Hippocampal formation (tissue), 2 donors: ENCODE measurements at regions not wholly inside any gene's neighbourhood (a gene's known extent, or its start where the extent isn't known, plus 50 kb on each side); places are given as distances from the start of the nearest gene placed in this dataset.

Experiments
- DNase-seq, 2 donors: peaks; one replicate each; lab custom pipeline; 2025; lab: John Stamatoyannopoulos, UW

GRCh38 chr2:81225756-81226155, 921.2 kb upstream of the LRRTM1 start:
- no peak for DNase-seq

- DNase-seq = no peak
Observed at GRCh38 chr2:81213598-81213997, 909.0 kb upstream of the LRRTM1 start.

DNA sequence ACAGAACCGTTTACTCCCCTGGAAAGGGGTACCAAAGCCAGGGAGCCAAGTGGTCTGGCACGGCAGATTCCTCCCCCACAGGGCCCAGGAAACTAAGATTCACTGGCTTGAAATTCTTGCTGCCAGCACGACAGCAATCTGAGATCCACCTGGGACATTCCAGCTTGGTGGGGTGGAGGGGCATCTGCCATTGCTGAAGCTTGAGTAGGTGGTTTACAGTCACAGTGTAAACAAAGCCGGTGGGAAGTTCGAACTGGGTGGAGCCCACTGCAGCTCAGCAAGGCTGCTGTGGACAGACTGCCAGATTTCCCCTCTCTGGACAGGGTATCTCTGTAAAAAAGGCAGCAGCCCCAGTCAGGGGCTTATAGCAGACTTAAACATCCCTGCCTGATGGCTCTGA, 901.7 kb upstream of the LRRTM1 start:
- no peak for DNase-seq

GRCh38 chr2:81196933-81197628, 892.5 kb upstream of the LRRTM1 start:
- no peak for DNase-seq

DNA sequence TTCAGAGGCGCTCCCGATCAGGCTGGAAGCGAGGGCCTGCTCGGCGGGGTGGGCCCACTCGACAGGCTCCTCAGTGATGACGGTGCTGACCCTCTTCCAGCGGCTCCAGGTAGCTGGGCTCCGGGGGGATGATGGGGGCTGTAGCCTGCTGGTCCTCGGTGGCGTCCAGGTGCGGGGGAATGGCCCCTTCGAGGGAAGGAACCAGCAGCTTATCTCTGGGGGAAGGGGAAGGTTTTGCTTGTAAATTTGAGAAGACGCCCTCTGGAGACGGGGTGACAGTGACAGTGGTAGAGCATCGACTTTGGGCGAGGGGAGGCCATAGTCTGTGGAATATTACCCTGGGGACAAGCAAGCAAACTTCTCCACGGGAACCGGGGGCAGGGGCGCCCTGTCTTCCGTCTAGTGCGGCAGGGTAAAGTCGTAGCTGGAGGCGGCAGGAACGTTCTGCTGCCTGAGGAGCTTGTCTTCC, 891.9 kb upstream of the LRRTM1 start:
- DNase-seq = no peak

- DNase-seq = no peak
Observed at GRCh38 chr2:81195774-81196382, 891.3 kb upstream of the LRRTM1 start.

GRCh38 chr2:81195017-81195773, 890.6 kb upstream of the LRRTM1 start:
- no peak for DNase-seq

GRCh38 chr2:81194581-81194980, 890.0 kb upstream of the LRRTM1 start:
- DNase-seq = no peak

DNA sequence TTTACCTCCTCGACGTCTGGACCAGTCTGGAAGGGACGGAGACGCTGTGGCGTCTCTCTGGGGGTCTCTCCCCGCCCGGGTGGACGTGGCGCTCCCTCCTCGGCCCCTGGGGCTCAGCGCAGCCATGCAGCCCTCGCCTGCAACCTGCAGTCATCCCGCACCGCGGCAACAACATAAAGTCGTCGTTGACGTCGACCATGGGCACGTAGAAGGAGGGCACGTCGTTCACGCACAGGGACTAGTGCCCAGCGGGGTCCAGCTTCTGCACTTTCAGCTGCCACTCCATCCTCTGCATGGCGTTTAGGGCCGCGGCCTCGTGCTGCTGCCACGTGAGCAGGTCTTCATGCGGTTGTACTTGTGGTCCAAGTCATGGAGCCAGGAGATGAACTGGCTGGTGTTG, 889.6 kb upstream of the LRRTM1 start:
- DNase-seq = no peak

DNA sequence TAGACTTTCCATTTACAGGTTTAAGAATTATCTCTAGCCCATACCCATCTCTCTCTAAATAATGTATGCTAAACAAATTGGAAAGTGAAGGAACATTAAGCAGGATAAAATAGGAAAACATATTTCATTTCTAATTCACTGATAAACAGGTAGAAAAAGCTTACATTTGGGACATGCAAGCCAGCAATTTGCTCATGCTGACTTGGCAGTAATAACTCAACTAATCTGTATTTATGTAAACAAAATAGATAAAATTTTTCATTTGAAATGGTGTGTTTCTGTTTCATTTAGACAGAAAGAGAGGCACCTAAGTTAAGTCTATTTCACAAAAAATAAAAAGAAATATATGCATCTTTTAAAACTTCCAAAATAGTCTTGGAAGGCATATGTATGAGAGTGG, 877.3 kb upstream of the LRRTM1 start:
- DNase-seq = no peak

- no peak for DNase-seq
Observed at GRCh38 chr2:81171447-81171846, 866.9 kb upstream of the LRRTM1 start.

DNA sequence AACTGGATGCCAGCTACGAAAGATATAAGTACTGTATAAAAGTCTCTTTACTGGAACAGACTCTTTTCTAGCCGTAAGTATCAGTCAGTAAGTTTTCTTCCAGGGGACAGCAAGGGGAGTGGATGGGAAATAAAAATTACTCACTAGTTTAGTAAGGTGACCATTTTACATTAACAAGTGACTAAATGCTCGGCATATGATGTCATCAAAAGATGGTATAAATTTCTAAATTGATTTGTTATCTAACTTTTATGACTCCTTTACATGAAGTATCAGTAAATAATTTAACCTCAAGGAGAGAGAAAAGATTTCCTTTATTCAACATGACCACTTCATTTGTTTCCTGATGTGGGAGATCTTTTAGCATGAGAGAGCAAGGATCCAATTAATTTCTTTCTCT, 859.0 kb upstream of the LRRTM1 start:
- no peak for DNase-seq

DNA sequence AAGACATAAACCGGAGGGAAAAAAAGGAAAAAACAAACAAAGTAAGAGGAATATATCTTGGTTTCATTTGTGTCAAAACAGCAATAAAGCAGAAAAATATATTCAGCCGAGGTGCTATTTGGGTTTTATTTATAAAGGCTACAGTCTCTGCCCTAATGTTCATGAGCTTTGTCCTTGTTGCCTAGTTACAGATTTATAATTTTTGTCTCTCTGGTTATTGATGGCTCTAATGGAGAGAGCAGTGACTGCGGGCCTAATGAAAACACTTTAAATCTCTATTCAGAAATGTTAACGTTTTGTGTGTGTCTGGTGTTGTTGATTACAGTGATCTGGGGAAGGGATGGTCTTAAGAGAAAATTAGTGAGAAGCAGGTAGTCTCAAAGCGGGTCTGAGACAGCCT, 854.0 kb upstream of the LRRTM1 start:
- DNase-seq = no peak

DNA sequence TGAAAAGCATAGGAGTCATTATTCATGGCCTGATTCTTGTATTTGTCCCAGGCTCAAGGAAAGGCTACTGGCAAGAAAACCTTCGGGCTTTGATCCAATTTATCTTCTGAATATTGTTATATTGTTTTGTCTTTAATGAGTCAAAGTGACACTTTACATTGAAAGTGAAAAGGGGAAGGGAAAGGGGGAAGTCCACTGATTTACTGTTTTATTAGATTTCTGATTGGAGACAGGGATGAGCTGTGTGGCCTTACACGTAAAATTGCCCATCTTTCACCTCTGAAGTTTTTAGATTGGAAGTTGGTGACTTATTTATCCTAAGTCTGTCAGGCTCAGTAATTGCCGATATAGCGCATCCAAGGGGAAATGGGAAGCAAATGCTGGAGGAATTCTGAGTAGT, 843.8 kb upstream of the LRRTM1 start:
- no peak for DNase-seq

DNA sequence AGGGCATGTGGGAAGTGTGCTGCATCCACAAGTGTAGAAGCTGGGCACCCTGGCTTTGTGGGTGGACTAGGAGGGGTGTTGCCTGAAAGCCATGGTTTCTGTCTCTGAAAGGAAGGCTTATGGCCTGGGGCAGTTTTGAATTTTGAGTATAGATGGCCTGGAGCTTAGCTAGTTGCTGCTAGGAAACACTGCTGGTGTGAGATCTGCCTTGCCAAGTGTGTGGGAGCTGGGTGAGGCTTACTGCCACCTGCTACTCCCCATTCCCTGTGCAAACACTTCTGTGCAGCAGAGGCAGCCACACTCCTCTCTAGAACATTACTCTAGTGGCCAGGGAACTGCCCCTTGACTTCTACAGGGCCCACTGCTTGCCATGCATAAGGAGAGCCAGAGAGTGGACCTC, 831.7 kb upstream of the LRRTM1 start:
- DNase-seq = peak in 1 of 2 donors; percentile 28

DNA sequence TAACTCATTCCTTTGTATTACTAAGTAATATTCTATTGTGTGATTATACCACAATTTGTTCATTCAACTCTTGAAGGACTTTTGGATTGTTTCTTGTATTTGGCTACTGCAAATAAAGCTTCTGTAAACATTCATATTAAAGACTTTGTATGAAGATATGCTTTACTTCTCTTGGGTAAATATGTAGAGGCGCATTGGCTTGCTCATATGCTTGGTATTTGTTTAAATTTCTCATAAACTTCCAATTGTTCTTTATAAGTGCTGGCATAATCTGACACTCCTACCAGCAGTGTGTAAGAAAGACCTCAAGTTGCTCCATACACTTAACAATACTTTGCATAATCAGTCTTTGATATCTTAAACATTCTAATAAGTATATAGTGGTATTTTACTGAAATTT, 792.8 kb upstream of the LRRTM1 start:
- DNase-seq = no peak

DNA sequence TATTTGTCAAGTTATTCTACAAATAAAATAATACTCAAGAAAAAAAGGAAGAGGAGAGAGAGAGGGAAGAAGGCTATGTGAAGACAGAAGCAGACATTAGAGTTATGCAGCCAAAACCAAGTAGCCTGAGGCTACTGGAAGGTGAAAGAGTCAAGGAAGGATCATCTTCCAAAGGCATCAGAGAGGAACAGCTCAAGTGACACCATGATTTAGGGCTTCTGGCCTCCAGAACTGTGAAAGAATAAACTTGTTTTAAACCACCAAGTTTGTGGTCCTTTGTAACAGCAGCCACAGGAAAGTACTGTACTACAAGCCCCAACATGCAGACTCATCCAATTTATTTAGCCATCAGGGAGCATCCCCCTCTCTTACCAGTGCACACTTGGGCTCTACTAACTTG, 788.5 kb upstream of the LRRTM1 start:
- DNase-seq = no peak

DNA sequence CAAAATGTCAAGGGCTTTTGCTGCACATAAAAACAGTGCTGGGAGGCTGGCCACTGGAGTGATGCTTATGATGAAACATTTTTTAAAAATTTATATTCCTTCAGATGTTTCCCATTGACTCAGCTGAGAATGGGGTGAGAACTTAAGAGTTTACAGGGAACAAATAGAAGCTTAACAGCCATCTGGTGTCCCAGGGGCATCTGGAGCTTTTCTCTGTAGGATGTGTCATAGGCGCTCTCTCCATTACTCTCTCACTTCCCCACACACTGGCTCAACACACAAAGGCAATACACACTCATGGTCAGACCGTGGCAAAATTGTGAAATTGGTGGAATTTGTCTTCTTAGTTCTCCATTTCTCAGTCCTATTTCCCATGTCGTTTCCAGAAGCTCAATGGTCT, 783.1 kb upstream of the LRRTM1 start:
- no peak for DNase-seq

- no peak for DNase-seq
Observed at GRCh38 chr2:81084101-81084500, 779.5 kb upstream of the LRRTM1 start.

DNA sequence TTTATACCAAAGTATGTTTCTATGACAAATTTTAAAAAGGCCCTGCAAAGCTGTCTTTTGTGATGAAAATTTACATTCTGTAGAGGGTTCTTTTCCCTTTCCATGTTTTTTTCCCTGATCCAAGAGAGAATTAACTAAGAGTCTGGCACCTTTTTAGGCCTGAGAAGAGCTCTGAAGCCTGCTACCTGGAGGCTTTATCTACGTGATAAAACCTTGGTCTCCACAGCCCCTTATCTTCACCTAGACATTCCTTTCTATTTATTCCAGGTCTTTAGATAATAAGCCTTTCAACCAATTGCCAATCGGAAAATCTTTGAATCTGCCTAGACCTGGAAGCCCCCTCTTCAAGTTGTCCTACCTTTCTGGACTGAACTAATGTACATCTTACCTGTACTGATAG, 774.1 kb upstream of the LRRTM1 start:
- DNase-seq = no peak

- DNase-seq = no peak
Observed at GRCh38 chr2:81078102-81078501, 773.5 kb upstream of the LRRTM1 start.

- DNase-seq = no peak
Observed at GRCh38 chr2:81077396-81077795, 772.8 kb upstream of the LRRTM1 start.

DNA sequence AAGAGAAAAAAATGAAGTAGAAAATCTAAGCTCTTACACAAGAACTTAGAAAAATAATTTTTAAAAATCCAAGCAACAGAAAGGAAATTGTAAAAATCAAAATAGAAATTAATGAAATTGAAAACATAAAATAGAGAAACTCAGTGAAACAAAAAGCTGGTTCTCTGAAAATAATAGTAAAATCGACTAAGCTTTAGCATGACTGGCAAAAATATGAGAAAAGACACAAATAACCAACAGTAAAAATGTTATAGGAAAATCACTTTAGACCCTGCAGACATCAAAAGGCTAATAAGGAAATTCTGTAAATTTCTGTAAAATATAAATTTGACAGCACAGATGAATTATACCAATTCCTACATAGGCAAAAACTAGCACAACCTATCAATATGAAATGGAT, 768.9 kb upstream of the LRRTM1 start:
- DNase-seq = no peak
